Liver (tissue), 8 donors: ENCODE measurements at regions not wholly inside any gene's neighbourhood (a gene's known extent, or its start where the extent isn't known, plus 50 kb on each side); places are given as distances from the start of the nearest gene placed in this dataset.

Source experiments
- DNase-seq: peaks from one replicate; pipeline ENCODE4 v3.0.0-alpha.2; 2017; ENCODE audit warnings: low spot score
- H3K27ac ChIP-seq, 2 donors: one replicate each; pipeline ENCODE4 v1.7.0; 2013; ENCODE audit warnings: inconsistent platforms in 2 of 2, low read length in 2 of 2, control low read depth in 1 of 2, low read depth in 1 of 2, mild to moderate bottlenecking in 1 of 2
- H3K27me3 ChIP-seq, 4 donors: one replicate each; pipeline versions ENCODE4 v1.6.1 to v1.7.0; 2013; ENCODE audit warnings: low read length in 3 of 4, inconsistent platforms in 1 of 4, mild to moderate bottlenecking in 1 of 4, moderate library complexity in 1 of 4; ENCODE audit not compliant: control insufficient read depth in 4 of 4, insufficient read depth in 4 of 4
- H3K36me3 ChIP-seq, 4 donors: one replicate each; pipeline versions ENCODE4 v1.6.1 to v1.7.0; 2013; ENCODE audit warnings: low read length in 3 of 4, mild to moderate bottlenecking in 3 of 4, low read depth in 1 of 4, moderate library complexity in 1 of 4; ENCODE audit not compliant: control insufficient read depth in 4 of 4, insufficient read depth in 3 of 4
- H3K4me1 ChIP-seq, 4 donors: one replicate each; pipeline versions ENCODE4 v1.6.1 to v1.7.0; 2013; ENCODE audit warnings: low read length in 3 of 4, mild to moderate bottlenecking in 3 of 4, moderate library complexity in 1 of 4; ENCODE audit not compliant: control insufficient read depth in 4 of 4, insufficient read depth in 4 of 4
- H3K4me3 ChIP-seq, 3 donors: one replicate each; pipeline versions ENCODE4 v1.6.1 to v1.7.0; 2013; ENCODE audit warnings: low read length in 3 of 3, control low read depth in 1 of 3, low read depth in 1 of 3, mild to moderate bottlenecking in 1 of 3
- H3K9ac ChIP-seq, 2 donors: one replicate each; pipeline ENCODE4 v1.7.0; 2013; ENCODE audit warnings: low read length in 2 of 2, mild to moderate bottlenecking in 2 of 2, moderate library complexity in 2 of 2, control low read depth in 1 of 2, low read depth in 1 of 2
- H3K9me3 ChIP-seq, 4 donors: one replicate each; pipeline versions ENCODE4 v1.6.1 to v1.7.0; 2013; ENCODE audit warnings: low read length in 3 of 4; ENCODE audit not compliant: control insufficient read depth in 4 of 4
- ATF3 ChIP-seq: IDR thresholded peaks from 2 replicates; pipeline ENCODE4 v1.6.1; 2016; ENCODE audit warnings: antibody characterized with exemption
- EGR1 ChIP-seq, 2 donors: IDR thresholded peaks; 2 replicates each; pipeline ENCODE4 v1.6.1; 2016 to 2018; ENCODE audit warnings: antibody characterized with exemption in 2 of 2, low read depth in 2 of 2
- FOXA1 ChIP-seq: IDR thresholded peaks from 2 replicates; pipeline ENCODE4 v1.6.1; 2016; ENCODE audit warnings: antibody characterized with exemption
- GABPA ChIP-seq, 2 donors: IDR thresholded peaks in 1 of 2; conservative IDR thresholded peaks in 1 of 2; 2 replicates each; pipeline ENCODE4 v1.6.1; 2016; ENCODE audit warnings: antibody characterized with exemption in 2 of 2, mild to moderate bottlenecking in 1 of 2, moderate library complexity in 1 of 2
- HNF4A ChIP-seq, 2 donors: conservative IDR thresholded peaks; 2 replicates each; pipeline ENCODE4 v1.6.1; 2016; ENCODE audit warnings: antibody characterized with exemption in 2 of 2, mild to moderate bottlenecking in 2 of 2
- HNF4G ChIP-seq: IDR thresholded peaks from 2 replicates; pipeline ENCODE4 v1.6.1; 2016; ENCODE audit warnings: antibody characterized with exemption
- JUND ChIP-seq, 2 donors: IDR thresholded peaks; 2 replicates each; pipeline ENCODE4 v1.6.1; 2016; ENCODE audit warnings: antibody characterized with exemption in 2 of 2
- MAX ChIP-seq: IDR thresholded peaks from 2 replicates; pipeline ENCODE4 v1.6.1; 2016; ENCODE audit warnings: antibody characterized with exemption
- NR2F2 ChIP-seq: IDR thresholded peaks from 2 replicates; pipeline ENCODE4 v1.6.1; 2016; ENCODE audit warnings: antibody characterized with exemption
- RAD21 ChIP-seq, 2 donors: IDR thresholded peaks; 2 replicates each; pipeline ENCODE4 v1.6.1; 2016; ENCODE audit warnings: antibody characterized with exemption in 2 of 2, mild to moderate bottlenecking in 2 of 2
- TAF1 ChIP-seq: conservative IDR thresholded peaks from 2 replicates; pipeline ENCODE4 v1.6.1; 2016; ENCODE audit warnings: antibody characterized with exemption, mild to moderate bottlenecking
- YY1 ChIP-seq: IDR thresholded peaks from 2 replicates; pipeline ENCODE4 v1.6.1; 2016; ENCODE audit warnings: antibody characterized with exemption, mild to moderate bottlenecking
- WGBS: extraction: QIAGEN DNeasy Blood & Tissue Kit; methylation state at CpG from one replicate; pipeline ENCODE4 v1.1.7; 2013; 5-methylcytosine and 5-hydroxymethylcytosine counted together
- TF ChIP-seq, protein P1 (sequence below): IDR thresholded peaks from 2 replicates; pipeline ENCODE4 v1.6.1; 2016; ENCODE audit warnings: antibody characterized with exemption
- TF ChIP-seq, protein P2 (sequence below): fragments of 150-350 bp; IDR thresholded peaks from 2 replicates; pipeline ENCODE4 v1.5.1; 2017; ENCODE audit warnings: improper control_type of control experiment, low read depth, low read length; ENCODE audit not compliant: missing input control
- donor health status: healthy.
- donor health status: healthy.
- donor health status: healthy.
- donor health status: healthy.
- donor health status: healthy.

- no peak overlapping the region for H3K27ac ChIP-seq
- H3K9ac ChIP-seq: no peak overlapping the region
- no peaks in the 10 kb centered on the region for H3K4me1 ChIP-seq
- H3K9me3 ChIP-seq: no peaks in the 10 kb centered on the region
- no peaks in the 10 kb centered on the region for H3K27me3 ChIP-seq
- WGBS: 89% methylated on average over 3 of the region's 3 CpGs
- no peak overlapping the region for H3K4me3 ChIP-seq
- H3K36me3 ChIP-seq: no peaks in the 10 kb centered on the region
- DNase-seq: no peak
- no peak for TF ChIP-seq NR2F2
- no peak for TF ChIP-seq YY1
- no peak for TF ChIP-seq HNF4A (conservative IDR thresholded peaks at IDR 0.05)
- no peak for TF ChIP-seq HNF4G
- TF ChIP-seq EGR1 (IDR thresholded peaks at IDR 0.05; ENCODE audit: low read depth in 2 of 2): no peak
- TF ChIP-seq JUND (IDR thresholded peaks at IDR 0.05): no peak
- no peak for TF ChIP-seq RAD21 (IDR thresholded peaks at IDR 0.05)
- no peak for TF ChIP-seq TAF1
- no peak for TF ChIP-seq GABPA (IDR thresholded peaks at IDR 0.05 in 1 of 2, conservative IDR thresholded peaks at IDR 0.05 in 1 of 2)
- TF ChIP-seq FOXA1: no peak
Measured at GRCh38 chr10:62662486-62662885, 142.0 kb upstream of the ADO start.

DNA sequence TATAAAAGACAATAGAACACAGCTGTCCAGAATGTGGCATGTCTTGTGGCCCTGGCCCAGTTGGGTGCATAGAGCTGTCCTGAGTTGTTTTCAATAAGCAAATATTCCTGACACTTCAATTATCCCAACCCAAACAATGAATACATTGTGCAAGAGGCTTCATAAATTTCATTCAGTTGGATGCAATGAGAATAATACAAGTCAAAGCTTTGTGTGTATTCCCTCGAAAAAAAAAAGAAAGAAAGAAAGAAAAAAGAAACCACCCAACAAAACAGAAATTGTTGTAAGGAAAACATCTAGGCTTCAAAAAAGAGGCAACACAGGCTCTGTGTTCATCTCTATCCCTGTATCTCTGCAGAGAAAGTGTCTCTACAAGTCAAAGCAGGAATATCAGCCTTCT, 138.7 kb upstream of the ADO start:
- Histone ChIP-seq H3K9ac (no peak overlapping the region), H3K4me1 (no peaks in the 10 kb centered on the region), H3K27ac (no peak overlapping the region), H3K4me3 (no peak overlapping the region), H3K9me3 (no peaks in the 10 kb centered on the region), H3K27me3 (no peaks in the 10 kb centered on the region), H3K36me3 (no peaks in the 10 kb centered on the region)
- no peak for TF ChIP-seq ATF3
- no peak for TF ChIP-seq EGR1 (IDR thresholded peaks at IDR 0.05; ENCODE audit: low read depth in 2 of 2)
- TF ChIP-seq, protein P1, sequence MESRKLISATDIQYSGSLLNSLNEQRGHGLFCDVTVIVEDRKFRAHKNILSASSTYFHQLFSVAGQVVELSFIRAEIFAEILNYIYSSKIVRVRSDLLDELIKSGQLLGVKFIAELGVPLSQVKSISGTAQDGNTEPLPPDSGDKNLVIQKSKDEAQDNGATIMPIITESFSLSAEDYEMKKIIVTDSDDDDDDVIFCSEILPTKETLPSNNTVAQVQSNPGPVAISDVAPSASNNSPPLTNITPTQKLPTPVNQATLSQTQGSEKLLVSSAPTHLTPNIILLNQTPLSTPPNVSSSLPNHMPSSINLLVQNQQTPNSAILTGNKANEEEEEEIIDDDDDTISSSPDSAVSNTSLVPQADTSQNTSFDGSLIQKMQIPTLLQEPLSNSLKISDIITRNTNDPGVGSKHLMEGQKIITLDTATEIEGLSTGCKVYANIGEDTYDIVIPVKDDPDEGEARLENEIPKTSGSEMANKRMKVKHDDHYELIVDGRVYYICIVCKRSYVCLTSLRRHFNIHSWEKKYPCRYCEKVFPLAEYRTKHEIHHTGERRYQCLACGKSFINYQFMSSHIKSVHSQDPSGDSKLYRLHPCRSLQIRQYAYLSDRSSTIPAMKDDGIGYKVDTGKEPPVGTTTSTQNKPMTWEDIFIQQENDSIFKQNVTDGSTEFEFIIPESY: no peak
- TF ChIP-seq MAX: no peak
- TF ChIP-seq, protein P2, sequence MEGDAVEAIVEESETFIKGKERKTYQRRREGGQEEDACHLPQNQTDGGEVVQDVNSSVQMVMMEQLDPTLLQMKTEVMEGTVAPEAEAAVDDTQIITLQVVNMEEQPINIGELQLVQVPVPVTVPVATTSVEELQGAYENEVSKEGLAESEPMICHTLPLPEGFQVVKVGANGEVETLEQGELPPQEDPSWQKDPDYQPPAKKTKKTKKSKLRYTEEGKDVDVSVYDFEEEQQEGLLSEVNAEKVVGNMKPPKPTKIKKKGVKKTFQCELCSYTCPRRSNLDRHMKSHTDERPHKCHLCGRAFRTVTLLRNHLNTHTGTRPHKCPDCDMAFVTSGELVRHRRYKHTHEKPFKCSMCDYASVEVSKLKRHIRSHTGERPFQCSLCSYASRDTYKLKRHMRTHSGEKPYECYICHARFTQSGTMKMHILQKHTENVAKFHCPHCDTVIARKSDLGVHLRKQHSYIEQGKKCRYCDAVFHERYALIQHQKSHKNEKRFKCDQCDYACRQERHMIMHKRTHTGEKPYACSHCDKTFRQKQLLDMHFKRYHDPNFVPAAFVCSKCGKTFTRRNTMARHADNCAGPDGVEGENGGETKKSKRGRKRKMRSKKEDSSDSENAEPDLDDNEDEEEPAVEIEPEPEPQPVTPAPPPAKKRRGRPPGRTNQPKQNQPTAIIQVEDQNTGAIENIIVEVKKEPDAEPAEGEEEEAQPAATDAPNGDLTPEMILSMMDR: no peak
- 81% methylated on average over 1 of the region's 1 CpG for WGBS
- no peak for DNase-seq

DNA sequence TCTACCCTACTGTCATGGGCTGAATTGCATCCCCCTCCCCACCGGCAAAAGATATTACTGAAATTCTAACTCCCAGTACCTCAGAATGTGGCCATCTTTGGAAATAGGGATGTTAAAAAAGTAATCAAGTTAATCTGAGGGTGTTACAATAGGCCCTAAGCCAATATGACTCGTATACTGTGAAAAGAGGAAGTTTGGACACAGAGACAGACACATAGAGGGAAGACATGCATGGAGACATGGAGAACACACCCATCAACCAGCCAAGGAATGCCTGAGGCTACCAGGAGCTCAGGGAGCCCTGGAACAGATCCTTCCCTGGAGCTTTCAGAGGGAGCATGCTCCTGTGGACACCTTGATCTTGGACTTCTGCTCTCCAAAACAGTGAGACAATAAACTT, 138.2 kb upstream of the ADO start:
- WGBS: 70% methylated on average over 2 of the region's 2 CpGs

More for the DNA sequence above, 138.2 kb upstream of the ADO start:
- Histone ChIP-seq H3K27ac (no peak overlapping the region), H3K4me1 (no peaks in the 10 kb centered on the region), H3K36me3 (no peaks in the 10 kb centered on the region), H3K9me3 (no peaks in the 10 kb centered on the region), H3K4me3 (no peak overlapping the region), H3K27me3 (no peaks in the 10 kb centered on the region), H3K9ac (no peak overlapping the region)
- no peak for DNase-seq
- TF ChIP-seq, protein P1: no peak
- TF ChIP-seq EGR1 (IDR thresholded peaks at IDR 0.05; ENCODE audit: low read depth in 2 of 2): no peak
- no peak for TF ChIP-seq MAX
